SJCRH30 (cell line): ENCODE measurements at regions not wholly inside any gene's neighbourhood (a gene's known extent, or its start where the extent isn't known, plus 50 kb on each side); places are given as distances from the start of the nearest gene placed in this dataset.

ENCODE experiments used
- DNase-seq, 2 experiments: peaks; one replicate each; pipeline ENCODE4 v3.0.0-alpha.2; 2015 to 2020
- H3K27ac ChIP-seq: fragments of 250-450 bp; sonication (Bioruptor Pico); 2 replicates; pipeline ENCODE4 v1.5.1; 2020; ENCODE audit warnings: mild to moderate bottlenecking, moderate library complexity
- H3K27me3 ChIP-seq: fragments of 250-450 bp; sonication (Bioruptor Pico); 2 replicates; pipeline ENCODE4 v1.5.1; 2020; ENCODE audit warnings: mild to moderate bottlenecking, moderate library complexity
- H3K36me3 ChIP-seq: fragments of 250-450 bp; sonication (Bioruptor Pico); 2 replicates; pipeline ENCODE4 v1.5.1; 2020; ENCODE audit warnings: mild to moderate bottlenecking, moderate library complexity
- H3K4me1 ChIP-seq: fragments of 250-450 bp; sonication (Bioruptor Pico); 2 replicates; pipeline ENCODE4 v1.5.1; 2020; ENCODE audit warnings: mild to moderate bottlenecking, moderate library complexity
- H3K4me3 ChIP-seq: fragments of 250-450 bp; sonication (Bioruptor Pico); 2 replicates; pipeline ENCODE4 v1.5.1; 2020; ENCODE audit warnings: mild to moderate bottlenecking, moderate library complexity
- H3K9me3 ChIP-seq: fragments of 250-450 bp; sonication (Bioruptor Pico); replicated peaks from 2 replicates; pipeline ENCODE4 v1.5.1; 2020; ENCODE audit warnings: mild to moderate bottlenecking, moderate library complexity

DNA sequence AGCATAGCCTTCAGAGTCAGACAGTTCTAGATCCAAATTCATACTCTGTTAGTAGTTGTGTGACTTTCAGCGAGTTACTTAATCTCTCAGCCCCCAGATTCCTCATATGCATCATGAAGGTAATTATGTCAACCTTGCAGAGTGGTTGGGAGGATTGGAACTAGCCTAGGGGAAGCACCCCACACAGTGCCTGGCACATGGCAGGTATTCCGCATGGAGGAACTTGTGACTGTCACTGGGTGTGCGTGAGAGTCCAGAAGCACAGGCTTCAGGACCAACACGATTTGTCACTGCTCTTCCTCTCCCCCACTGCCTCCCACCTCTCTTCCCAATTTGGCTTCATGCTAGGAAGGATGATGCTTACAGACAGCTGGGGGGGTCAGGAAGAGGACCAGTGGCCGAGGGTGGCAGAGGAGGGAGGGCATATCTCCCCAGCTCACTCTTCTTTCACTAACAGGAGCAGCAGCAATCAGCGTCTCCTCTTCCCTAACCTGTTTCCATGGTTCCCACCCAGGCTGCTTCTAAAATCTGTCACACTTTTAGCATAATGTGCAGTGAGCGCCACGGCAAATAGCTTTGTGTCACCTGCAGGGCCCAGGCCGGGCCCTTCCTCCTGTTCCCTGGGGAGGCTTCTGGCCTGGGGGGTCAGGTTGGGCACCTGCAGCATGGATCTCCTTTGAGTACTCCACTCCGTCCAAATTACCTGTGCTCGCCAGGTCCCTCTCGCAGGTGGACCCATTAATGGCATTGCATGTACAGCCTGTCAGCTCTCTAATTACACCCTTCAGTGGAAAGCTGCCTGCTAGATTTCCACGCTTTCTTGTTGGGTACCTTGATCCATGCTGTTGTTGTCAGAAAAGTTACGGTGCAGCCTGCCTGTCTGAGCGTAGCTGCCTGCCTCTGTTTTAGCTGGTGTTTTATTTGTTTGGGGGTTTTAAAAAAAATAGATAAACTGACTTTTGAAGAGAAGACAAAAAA is 400.4 kb downstream of the NXPE2 start:
- H3K36me3 ChIP-seq: no peaks in the 10 kb centered on the region
- DNase-seq: no peak
- no peaks in the 10 kb centered on the region for H3K4me1 ChIP-seq
- no peaks in the 10 kb centered on the region for H3K27me3 ChIP-seq
- H3K9me3 ChIP-seq: no peaks in the 10 kb centered on the region
- H3K4me3 ChIP-seq: no peak overlapping the region
- no peak overlapping the region for H3K27ac ChIP-seq

DNA sequence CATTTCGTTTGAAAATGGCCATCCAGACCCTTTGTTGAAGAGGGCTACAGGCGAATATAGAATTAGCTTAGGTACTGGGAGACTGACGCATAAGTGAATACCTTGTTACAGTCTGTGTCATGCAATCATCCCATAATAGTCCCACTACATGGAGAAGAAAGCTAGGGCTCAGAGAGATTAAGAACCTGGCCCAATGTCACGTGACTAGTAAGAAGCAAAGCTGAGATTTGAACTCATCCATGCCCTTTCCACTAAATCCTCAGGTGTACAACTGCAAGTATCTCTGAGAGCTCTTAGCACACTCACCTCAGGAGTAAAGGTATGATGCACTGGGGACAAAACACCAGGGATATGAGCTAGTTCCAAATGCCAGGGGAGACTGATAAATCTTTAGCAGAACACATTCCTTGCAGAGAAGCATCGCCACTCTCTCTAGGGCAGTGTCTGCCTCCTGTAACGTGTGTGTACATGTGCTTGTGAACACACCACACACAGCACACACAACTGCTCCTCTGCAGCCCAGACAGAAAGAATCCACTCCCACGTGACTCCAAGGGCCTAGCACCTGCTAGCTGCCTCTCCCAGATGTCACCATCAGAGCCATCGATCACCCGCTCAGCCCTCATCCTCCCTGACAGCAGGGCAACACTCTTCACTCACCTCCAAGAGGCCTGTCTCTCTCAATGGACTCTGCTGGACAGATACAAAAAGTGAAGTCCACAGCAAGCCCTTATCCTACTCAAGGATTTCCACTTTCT is 402.8 kb downstream of the NXPE2 start:
- H3K27ac ChIP-seq: no peak overlapping the region
- no peaks in the 10 kb centered on the region for H3K4me1 ChIP-seq
- no peak overlapping the region for H3K4me3 ChIP-seq
- DNase-seq: no peak
- no peaks in the 10 kb centered on the region for H3K27me3 ChIP-seq
- no peaks in the 10 kb centered on the region for H3K36me3 ChIP-seq
- no peaks in the 10 kb centered on the region for H3K9me3 ChIP-seq

DNA sequence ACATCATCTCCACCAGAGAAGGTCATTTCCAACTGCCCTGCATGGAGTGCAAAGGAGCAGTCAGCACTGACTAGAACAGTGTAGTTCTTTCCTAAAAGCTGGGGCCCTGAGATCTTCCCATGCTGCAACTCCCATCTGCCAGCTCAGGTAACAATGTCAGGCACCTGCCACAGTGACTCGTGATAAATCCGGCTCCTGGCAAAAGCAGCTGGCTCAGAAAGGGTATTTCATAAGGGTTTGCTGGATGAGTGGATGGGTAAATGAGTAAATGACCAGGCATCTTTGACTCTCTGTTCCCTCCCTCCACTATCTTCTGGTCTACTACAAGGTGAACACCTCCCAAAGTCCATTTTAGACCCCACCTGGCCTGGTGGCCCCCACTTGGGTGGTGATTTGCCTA is 403.6 kb downstream of the NXPE2 start:
- H3K9me3 ChIP-seq: no peaks in the 10 kb centered on the region
- H3K27me3 ChIP-seq: no peaks in the 10 kb centered on the region
- H3K4me1 ChIP-seq: no peaks in the 10 kb centered on the region
- no peak overlapping the region for H3K27ac ChIP-seq
- no peak for DNase-seq
- no peak overlapping the region for H3K4me3 ChIP-seq
- no peaks in the 10 kb centered on the region for H3K36me3 ChIP-seq

DNA sequence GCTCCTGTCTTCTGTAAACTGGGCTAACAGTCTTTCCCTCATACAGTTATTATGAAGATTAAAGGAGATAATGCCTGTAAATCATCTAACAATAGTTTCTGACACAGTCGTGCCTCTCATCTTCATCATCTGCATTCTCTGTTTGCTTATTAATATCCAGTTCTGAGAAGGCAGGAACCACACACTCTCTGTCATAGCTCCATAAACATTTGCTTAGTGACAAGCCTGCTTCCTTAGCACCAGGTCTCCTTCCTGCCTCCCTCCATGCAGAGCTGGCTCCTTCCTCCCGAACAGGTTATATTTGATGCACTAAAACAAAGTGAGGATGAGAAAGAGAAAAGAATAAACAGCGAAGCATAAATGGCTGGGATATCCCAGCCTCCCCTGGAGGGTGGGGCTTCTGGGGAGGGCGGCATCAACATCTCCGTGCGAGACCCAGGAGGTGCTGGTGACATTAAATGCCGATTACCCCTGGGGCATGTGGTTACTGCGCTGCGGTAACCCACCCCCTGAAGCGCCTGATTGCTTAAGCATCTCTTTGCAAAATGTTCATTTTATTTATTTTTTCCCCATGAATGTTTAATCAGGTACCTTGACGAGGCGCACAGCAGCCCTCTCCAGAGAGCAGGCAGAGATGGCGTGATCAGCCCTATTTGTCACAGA is 404.9 kb downstream of the NXPE2 start:
- no peak overlapping the region for H3K4me3 ChIP-seq
- no peaks in the 10 kb centered on the region for H3K36me3 ChIP-seq
- no peaks in the 10 kb centered on the region for H3K9me3 ChIP-seq
- no peak overlapping the region for H3K27ac ChIP-seq
- DNase-seq: no peak
- H3K27me3 ChIP-seq: no peaks in the 10 kb centered on the region
- H3K4me1 ChIP-seq: no peaks in the 10 kb centered on the region

DNA sequence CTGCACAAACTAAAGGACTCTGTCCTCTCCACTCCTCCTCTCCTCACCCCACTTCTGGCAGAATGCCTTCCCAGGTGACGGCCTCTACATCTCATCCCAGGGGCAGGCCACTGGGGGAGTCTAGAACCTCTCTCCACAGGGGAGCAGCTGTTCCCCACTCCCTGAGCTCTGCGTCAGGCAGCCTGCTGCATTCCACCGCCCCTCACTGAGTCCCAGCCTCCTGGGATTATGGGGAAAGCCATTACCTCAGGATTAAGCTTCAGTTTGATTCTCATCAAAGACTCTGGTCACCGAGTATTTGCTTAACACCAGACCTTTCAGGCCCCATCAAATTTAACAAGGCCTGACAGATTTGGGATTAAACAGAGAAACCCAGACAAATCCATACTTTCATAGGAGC is 405.9 kb downstream of the NXPE2 start:
- Histone ChIP-seq H3K4me3 (no peak overlapping the region), H3K4me1 (no peaks in the 10 kb centered on the region), H3K27ac (no peak overlapping the region), H3K36me3 (no peaks in the 10 kb centered on the region), H3K27me3 (no peaks in the 10 kb centered on the region), H3K9me3 (no peaks in the 10 kb centered on the region)
- DNase-seq: peak; percentile 2 to 3

DNA sequence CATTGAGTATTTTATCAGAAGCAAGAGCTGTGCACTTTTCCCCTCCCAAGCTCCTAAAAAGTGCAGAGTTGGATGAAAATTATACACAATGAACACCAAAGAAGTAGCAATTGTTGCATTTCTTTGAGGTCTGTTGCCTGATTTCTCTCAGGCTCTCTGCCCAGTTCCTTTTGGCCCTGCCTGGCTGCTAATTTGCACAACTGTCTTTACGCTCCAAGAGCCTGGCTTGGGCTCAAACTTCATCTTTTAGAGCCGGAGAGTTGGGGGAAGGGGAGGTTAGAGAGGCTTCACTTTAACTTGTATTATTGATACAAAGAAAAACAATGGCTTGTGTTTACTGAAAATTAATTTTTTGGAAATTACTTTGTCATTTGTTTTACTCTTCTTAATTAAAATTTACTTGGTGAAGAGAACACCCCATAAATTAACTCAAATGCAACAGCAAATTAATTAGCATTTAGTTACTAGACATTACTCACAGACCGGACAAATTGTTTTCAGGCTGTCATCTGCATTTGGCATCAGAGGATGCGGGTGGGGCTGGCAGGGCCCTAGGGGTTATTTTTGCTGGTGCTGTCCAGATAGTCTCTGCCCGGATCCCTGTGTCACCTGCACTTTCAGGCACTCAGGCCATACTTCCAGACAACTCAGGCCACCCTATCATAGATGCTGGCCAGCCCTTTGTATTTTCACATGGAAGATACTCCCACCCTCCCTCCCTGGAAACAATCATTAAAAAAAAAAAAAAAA is 407.3 kb downstream of the NXPE2 start:
- Histone ChIP-seq H3K27me3 (no peaks in the 10 kb centered on the region), H3K27ac (no peak overlapping the region), H3K9me3 (no peaks in the 10 kb centered on the region), H3K36me3 (no peaks in the 10 kb centered on the region), H3K4me1 (no peaks in the 10 kb centered on the region), H3K4me3 (no peak overlapping the region)
- DNase-seq: no peak

DNA sequence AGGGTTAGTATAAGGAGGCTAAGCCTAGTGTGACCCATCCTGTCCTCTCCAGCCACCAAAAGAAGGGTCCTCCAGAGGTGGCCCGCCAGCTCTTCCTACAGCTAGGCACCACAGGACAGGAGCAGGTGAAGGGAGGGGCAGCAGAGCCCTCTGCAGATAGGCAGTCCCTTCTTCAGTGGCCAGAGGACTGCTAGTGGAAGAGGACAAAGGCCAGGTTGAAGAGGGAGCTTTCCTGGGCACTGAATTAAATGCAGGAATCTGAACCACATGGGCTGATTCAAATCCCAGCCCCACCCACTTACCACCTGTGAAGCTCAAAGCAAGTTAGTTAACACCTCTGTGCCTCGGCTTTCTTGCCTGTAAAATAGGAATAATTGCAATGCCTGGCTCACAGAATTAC is 409.5 kb downstream of the NXPE2 start:
- Histone ChIP-seq H3K27ac (no peak overlapping the region), H3K36me3 (no peaks in the 10 kb centered on the region), H3K27me3 (no peaks in the 10 kb centered on the region), H3K4me3 (no peak overlapping the region), H3K4me1 (no peaks in the 10 kb centered on the region), H3K9me3 (no peaks in the 10 kb centered on the region)
- DNase-seq: no peak

DNA sequence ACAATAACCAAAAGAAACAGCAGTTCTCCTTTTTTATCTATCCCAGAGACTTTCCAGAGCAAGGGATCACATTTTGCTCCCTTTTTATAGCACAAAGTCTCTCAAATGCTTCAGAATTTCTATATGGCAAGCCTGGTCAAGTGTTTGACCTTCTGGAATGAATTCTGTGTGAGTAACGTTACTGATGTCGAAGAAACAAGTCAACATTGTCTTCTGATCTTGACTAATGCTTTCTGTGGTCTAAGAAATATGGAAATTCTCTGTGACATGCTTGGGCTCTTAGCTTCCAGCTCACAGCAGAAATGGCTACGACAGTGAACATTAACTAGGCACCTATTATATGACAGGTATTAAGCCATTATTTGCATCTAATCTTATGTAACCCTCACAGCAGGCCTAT is 411.7 kb downstream of the CADM1 start:
- no peak for DNase-seq
- Histone ChIP-seq H3K9me3 (no peaks in the 10 kb centered on the region), H3K27me3 (no peaks in the 10 kb centered on the region), H3K4me3 (no peak overlapping the region), H3K36me3 (no peaks in the 10 kb centered on the region), H3K27ac (no peak overlapping the region), H3K4me1 (no peaks in the 10 kb centered on the region)

DNA sequence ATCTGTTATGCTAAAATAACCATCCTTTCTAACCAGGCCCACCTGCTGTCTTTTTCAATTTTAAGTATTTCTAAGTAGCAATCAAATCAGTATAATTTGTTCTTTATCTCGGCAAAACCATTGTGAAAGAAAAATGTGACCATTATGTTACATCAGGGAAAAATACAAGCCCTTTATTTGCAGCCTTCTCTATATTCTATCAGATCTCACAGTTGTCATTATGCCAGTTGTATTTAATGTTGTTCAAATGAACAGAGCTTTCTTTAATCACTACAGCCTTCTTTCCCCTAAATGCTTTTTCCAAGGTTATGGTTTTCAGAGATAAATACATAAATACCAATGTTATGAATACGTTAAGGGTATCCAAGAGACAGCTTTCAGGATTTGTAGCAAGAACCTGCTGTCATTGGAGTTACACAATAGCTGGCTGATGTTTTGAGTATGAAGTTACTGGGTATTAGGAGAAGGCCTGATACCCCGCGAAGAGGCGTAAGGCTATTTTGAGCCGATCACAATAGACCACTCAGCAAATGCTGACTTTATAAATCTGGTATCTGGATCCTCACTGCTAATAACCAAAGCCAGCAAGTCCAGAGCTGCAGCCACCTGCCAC is 406.3 kb downstream of the CADM1 start:
- H3K27me3 ChIP-seq: no peaks in the 10 kb centered on the region
- DNase-seq: no peak
- H3K4me3 ChIP-seq: no peak overlapping the region
- no peaks in the 10 kb centered on the region for H3K36me3 ChIP-seq
- H3K9me3 ChIP-seq: no peaks in the 10 kb centered on the region
- no peaks in the 10 kb centered on the region for H3K4me1 ChIP-seq
- no peak overlapping the region for H3K27ac ChIP-seq

DNA sequence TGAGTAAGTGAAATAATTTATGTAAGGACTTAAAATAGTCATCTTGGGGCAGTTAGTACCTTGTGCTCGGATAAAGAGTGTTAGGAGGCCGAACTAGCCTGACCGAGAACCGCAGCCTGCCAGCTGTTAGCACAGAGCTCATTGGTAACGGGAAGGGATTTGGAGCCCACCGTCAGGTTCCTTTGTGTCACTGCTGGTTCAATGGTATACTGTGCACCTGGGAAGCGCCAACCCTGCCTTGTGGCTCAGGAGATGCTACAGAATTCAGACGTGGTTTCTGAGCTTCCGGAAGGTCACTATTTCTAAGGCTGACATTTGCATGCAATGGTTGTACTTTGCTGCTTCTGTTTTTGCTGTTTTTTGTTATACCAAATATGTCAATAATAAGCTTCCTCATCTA is 403.5 kb downstream of the CADM1 start:
- DNase-seq: no peak
- no peaks in the 10 kb centered on the region for H3K27me3 ChIP-seq
- H3K36me3 ChIP-seq: no peaks in the 10 kb centered on the region

DNA sequence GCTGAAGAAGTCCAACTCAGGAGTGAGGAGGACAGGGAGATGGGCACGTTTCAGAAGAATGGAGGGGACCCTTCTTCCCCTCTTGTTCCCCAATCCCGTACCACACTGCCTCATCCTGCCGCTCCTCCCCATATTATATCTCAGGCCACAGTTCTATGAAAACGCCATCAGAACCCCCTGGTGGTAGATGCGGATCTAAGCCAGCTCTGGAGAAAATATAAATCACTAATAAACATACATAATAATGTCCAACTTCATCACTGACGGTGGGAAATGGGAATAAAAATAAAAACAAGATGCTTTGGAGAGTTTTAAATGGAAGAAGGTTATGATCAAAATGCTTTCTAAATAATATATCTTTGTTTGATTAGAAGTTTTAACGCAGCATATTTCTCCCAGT is 400.3 kb downstream of the CADM1 start:
- no peak overlapping the region for H3K27ac ChIP-seq
- no peak for DNase-seq
- H3K27me3 ChIP-seq: no peaks in the 10 kb centered on the region
- H3K4me1 ChIP-seq: no peaks in the 10 kb centered on the region
- H3K4me3 ChIP-seq: no peak overlapping the region
- no peaks in the 10 kb centered on the region for H3K9me3 ChIP-seq
- no peaks in the 10 kb centered on the region for H3K36me3 ChIP-seq

More for the DNA sequence above, 403.5 kb downstream of the CADM1 start:
- Histone ChIP-seq H3K4me3 (no peak overlapping the region), H3K27ac (no peak overlapping the region), H3K9me3 (no peaks in the 10 kb centered on the region), H3K4me1 (no peaks in the 10 kb centered on the region)

DNA sequence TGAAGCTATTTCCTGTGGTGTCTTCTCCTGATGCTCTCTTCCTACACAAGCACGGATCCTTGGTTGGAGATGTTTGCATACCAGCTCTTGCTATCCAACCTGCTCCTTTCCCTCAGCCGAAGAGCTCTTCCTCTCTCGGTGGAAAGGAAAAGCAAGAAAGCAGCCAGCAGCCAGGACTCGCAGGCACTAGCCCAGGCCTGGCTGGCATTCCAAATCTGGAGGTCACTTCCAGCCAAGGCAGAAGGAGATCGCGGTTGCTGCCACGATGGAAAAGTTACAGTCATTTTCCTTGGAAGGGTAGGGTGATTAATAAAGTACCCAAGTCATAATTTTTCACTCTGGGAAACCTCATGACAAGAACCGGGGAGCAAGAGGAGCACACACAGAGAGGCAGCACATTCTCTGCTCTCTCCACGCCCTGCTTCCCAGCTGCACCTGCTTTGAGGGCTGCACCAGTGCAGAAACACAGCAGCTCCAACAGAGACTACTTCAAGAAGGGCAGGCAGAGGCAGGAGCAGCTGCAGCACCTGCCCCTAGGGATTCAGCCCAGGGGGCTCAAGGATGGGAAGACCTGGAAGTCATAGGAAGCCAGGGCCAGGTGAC is 399.3 kb downstream of the CADM1 start:
- DNase-seq: no peak
- Histone ChIP-seq H3K4me1 (no peaks in the 10 kb centered on the region), H3K27me3 (no peaks in the 10 kb centered on the region), H3K27ac (no peak overlapping the region), H3K4me3 (no peak overlapping the region), H3K36me3 (no peaks in the 10 kb centered on the region), H3K9me3 (no peaks in the 10 kb centered on the region)

DNA sequence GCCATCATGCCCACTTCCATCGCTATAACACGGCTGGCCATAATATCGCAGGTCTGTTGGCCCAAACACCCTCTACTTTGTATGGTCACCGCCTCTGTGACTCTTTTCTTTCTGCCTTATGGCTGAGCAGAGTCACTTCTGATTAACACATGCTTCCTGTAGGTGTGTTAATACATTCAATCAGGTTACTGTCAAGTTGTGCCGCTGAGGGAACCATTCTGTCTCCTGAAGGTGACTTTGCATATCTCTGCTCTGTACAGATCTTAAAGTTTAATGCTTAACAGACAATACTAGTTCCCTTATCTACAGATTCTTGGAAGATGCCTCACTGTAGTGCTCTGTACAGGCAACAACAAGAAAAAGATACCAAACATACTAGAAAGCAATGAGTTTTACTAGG is 393.1 kb downstream of the CADM1 start:
- Histone ChIP-seq H3K4me3 (no peak overlapping the region), H3K27ac (no peak overlapping the region)
- DNase-seq: no peak

DNA sequence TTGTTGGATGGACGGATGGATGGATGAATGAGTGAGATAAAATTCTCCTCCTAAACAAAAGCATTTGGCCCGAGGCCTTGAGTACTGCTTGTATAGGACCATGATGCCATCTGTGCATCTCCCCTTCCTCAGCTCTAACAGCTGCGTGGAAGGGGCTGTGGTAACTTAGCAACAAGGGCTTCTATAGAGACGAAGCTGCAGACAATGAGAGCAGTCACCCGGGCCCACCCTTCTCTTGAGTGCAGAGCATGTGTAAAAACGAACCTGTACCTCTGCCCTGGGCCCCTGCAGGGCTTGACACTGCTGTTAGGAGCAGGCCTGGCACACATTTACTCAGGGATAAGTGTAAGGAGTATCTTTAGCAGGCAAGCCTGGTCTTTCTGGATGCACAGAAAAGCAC is 391.5 kb downstream of the CADM1 start:
- no peaks in the 10 kb centered on the region for H3K36me3 ChIP-seq
- H3K27me3 ChIP-seq: no peaks in the 10 kb centered on the region
- no peaks in the 10 kb centered on the region for H3K9me3 ChIP-seq
- no peak for DNase-seq
- no peaks in the 10 kb centered on the region for H3K4me1 ChIP-seq
- no peak overlapping the region for H3K27ac ChIP-seq
- H3K4me3 ChIP-seq: no peak overlapping the region

More for the DNA sequence above, 393.1 kb downstream of the CADM1 start:
- no peaks in the 10 kb centered on the region for H3K4me1 ChIP-seq
- no peaks in the 10 kb centered on the region for H3K9me3 ChIP-seq
- no peaks in the 10 kb centered on the region for H3K27me3 ChIP-seq
- H3K36me3 ChIP-seq: no peaks in the 10 kb centered on the region
